Esophagus muscularis mucosa (tissue), 4 donors: ENCODE measurements at regions not wholly inside any gene's neighbourhood (a gene's known extent, or its start where the extent isn't known, plus 50 kb on each side); places are given as distances from the start of the nearest gene placed in this dataset.
"Not testable (repeated sequence)": the region's sequence is repeated elsewhere in the genome, so short reads cannot be mapped to it uniquely, and the experiment has no call there.

Experiments used
- DNase-seq: peaks from one replicate; pipeline ENCODE4 v3.0.0-alpha.2; 2017; ENCODE audit errors: extremely low spot score
- H3K27ac ChIP-seq, 4 donors: fragments of 200-600 bp; sonication (generic); replicated peaks in 1 of 4; 1 replicate in 3 of 4; 2 replicates in 1 of 4; pipeline ENCODE4 v1.5.1; 2016 to 2019; ENCODE audit warnings: mild to moderate bottlenecking in 1 of 4
- H3K27me3 ChIP-seq, 4 donors: fragments of 200-600 bp; sonication (generic); one replicate each; pipeline versions ENCODE4 v1.5.1 to v1.6.0; 2016 to 2019
- H3K36me3 ChIP-seq, 4 donors: fragments of 200-600 bp; sonication (generic); one replicate each; pipeline ENCODE4 v1.5.1; 2016 to 2019
- H3K4me1 ChIP-seq, 4 donors: fragments of 200-600 bp; sonication (generic); one replicate each; pipeline ENCODE4 v1.5.1; 2016 to 2019
- H3K4me3 ChIP-seq, 4 donors: fragments of 200-600 bp; sonication (generic); 1 replicate in 2 of 4; 2 replicates in 2 of 4; pipeline ENCODE4 v1.5.1; 2016 to 2019; ENCODE audit warnings: mild to moderate bottlenecking in 4 of 4, moderate library complexity in 1 of 4
- H3K9me3 ChIP-seq, 4 donors: fragments of 200-600 bp; sonication (generic); 1 replicate in 3 of 4; 2 replicates in 1 of 4; pipeline ENCODE4 v1.5.1; 2016 to 2019
- EP300 ChIP-seq: sonication (generic); formaldehyde crosslinking; IDR thresholded peaks from one replicate; pipeline ENCODE4 v1.6.1; 2017; ENCODE audit warnings: antibody characterized with exemption
- POLR2A ChIP-seq: fragments of 450-650 bp; IDR thresholded peaks from one replicate; pipeline ENCODE4 v1.6.1; 2017; ENCODE audit warnings: antibody characterized with exemption, moderate library complexity, mild to moderate bottlenecking, low read depth
- POLR2AphosphoS5 ChIP-seq, 2 donors: sonication (generic); formaldehyde crosslinking; IDR thresholded peaks; one replicate each; pipeline ENCODE4 v1.6.1; 2017; ENCODE audit warnings: antibody characterized with exemption in 2 of 2
- WGBS: methylation state at CpG from one replicate; pipeline ENCODE4 v1.1.5; 2018; 5-methylcytosine and 5-hydroxymethylcytosine counted together
- intact Hi-C: fragments of 100-400 bp; cut with DNase I; formaldehyde crosslinking; loops from one replicate; pipeline ENCODE4 v1.15.1; 2023
- TF ChIP-seq, protein P1 (sequence below), 3 experiments: fragments of 200-600 bp in 2 of 3; fragments of 450-650 bp in 1 of 3; sonication (generic) in 2 of 3; IDR thresholded peaks; one replicate each; pipeline ENCODE4 v1.5.1; 2017 to 2019; ENCODE audit warnings: antibody characterized with exemption in 3 of 3, mild to moderate bottlenecking in 2 of 3, moderate library complexity in 1 of 3

DNA sequence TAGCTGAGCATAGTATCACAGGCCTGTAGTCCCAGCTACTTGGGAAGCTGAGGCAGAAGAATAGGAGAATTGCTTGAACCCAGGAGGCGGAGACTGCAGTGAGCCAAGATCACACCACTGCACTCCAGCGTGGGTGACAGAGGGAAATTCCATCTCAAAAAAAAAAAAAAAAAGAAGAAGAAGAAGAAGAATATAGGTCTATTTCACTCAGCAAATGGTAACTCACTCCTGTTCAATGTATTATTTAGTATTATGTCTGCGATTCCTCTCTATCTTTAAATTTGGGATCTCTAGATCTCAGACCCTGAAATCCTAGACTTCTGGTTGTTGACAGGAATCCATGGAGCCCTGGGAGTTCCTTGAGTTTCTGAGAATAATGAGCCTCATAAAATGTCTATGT lies 98.6 kb downstream of the HFE start:
- TF ChIP-seq POLR2A (no peak), EP300 (no peak), POLR2AphosphoS5 (IDR thresholded peaks at IDR 0.05) (no peak)
- TF ChIP-seq, protein P1, sequence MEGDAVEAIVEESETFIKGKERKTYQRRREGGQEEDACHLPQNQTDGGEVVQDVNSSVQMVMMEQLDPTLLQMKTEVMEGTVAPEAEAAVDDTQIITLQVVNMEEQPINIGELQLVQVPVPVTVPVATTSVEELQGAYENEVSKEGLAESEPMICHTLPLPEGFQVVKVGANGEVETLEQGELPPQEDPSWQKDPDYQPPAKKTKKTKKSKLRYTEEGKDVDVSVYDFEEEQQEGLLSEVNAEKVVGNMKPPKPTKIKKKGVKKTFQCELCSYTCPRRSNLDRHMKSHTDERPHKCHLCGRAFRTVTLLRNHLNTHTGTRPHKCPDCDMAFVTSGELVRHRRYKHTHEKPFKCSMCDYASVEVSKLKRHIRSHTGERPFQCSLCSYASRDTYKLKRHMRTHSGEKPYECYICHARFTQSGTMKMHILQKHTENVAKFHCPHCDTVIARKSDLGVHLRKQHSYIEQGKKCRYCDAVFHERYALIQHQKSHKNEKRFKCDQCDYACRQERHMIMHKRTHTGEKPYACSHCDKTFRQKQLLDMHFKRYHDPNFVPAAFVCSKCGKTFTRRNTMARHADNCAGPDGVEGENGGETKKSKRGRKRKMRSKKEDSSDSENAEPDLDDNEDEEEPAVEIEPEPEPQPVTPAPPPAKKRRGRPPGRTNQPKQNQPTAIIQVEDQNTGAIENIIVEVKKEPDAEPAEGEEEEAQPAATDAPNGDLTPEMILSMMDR (IDR thresholded peaks at IDR 0.05) = no peak
- intact Hi-C loops = loop anchor here (10.0 kb wide), 1 partner anchor 141 kb away; a partner anchor contains a TSS
- Histone ChIP-seq H3K27me3 (no peaks in the 10 kb centered on the region), H3K27ac (no peak overlapping the region), H3K4me1 (peaks cover 14 to 35% (median 23%) of the 10 kb centered on the region in 4 donors), H3K36me3 (no peaks in the 10 kb centered on the region), H3K9me3 (no peaks in the 10 kb centered on the region), H3K4me3 (no peak overlapping the region)
- no peak for DNase-seq
- WGBS = 96% methylated on average over 3 of the region's 3 CpGs

GRCh38 chr6:26186652-26187051 lies 99.4 kb downstream of the HFE start:
- TF ChIP-seq, protein P1 (IDR thresholded peaks at IDR 0.05) = no peak
- no peak for TF ChIP-seq POLR2A
- TF ChIP-seq POLR2AphosphoS5 (IDR thresholded peaks at IDR 0.05) = no peak
- TF ChIP-seq EP300 = no peak
- DNase-seq = no peak
- no peak overlapping the region for H3K27ac ChIP-seq
- peaks cover 14 to 35% (median 23%) of the 10 kb centered on the region in 4 donors for H3K4me1 ChIP-seq
- H3K27me3 ChIP-seq = no peaks in the 10 kb centered on the region
- WGBS = 97% methylated on average over 7 of the region's 7 CpGs
- intact Hi-C loops = loop anchor here (10.0 kb wide), 1 partner anchor 142 kb away; a partner anchor contains a TSS
- no peak overlapping the region for H3K4me3 ChIP-seq
- H3K36me3 ChIP-seq = no peaks in the 10 kb centered on the region
- H3K9me3 ChIP-seq = no peaks in the 10 kb centered on the region

DNA sequence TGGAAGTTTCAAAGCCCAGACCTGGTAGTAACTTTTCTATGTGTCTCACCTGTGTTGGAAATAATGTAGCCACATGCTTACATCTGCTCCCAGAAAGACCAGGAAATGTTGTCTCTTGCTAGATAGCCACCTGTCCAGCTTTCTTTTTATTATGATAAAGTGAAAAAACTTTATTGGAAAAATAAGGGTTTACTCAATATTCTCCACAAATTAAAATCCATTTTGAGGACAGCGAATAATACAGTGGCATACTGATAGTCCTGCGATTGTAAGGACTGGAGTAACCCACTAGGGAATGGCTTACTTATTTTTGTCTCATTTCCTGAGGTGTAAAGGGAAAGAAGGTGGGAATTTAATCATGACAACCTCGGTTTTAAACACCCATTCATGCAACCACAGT lies 100.1 kb downstream of the HFE start:
- no peak for DNase-seq
- Histone ChIP-seq H3K4me1 (peaks cover 14 to 35% (median 23%) of the 10 kb centered on the region in 4 donors), H3K27ac (no peak overlapping the region), H3K9me3 (no peaks in the 10 kb centered on the region), H3K36me3 (no peaks in the 10 kb centered on the region), H3K27me3 (no peaks in the 10 kb centered on the region), H3K4me3 (no peak overlapping the region)
- TF ChIP-seq, protein P1 (IDR thresholded peaks at IDR 0.05) = no peak
- no peak for TF ChIP-seq POLR2AphosphoS5 (IDR thresholded peaks at IDR 0.05)
- no peak for TF ChIP-seq POLR2A
- no peak for TF ChIP-seq EP300
- intact Hi-C loops = loop anchor here (10.0 kb wide), 1 partner anchor 142 kb away; a partner anchor contains a TSS
- WGBS = 56% methylated on average over 3 of the region's 3 CpGs

DNA sequence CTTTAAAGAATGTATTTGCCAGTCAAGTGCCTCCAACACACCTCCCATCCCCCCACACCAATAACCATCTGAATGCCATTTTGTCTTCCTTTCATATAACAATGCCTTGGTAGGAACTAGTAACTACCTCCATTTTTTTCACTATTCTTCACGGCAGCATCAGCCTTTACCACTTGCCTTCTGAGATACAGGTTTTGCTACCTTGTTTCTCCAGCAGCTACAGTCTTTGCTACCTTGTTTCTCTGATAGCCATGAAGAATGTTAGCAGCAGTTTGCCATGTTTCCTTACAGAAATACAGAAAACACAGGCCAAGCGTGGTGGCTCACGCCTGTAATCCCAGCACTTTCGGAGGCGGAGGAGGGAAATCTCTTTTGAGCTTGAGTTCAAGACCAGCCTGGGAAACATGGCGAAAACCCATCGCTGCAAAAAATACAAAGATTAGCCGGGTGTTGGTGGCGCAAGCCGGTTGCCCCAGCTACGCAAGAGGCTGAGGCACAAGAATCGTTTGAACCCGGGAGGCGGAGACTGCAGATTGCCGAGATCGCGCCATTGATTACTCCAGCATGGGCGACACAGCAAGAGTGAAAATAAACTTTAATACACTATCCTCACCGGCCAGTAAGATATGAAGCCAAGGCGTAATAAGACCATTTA lies 100.9 kb downstream of the HFE start:
- TF ChIP-seq, protein P1 (IDR thresholded peaks at IDR 0.05) = no peak
- TF ChIP-seq POLR2AphosphoS5 (IDR thresholded peaks at IDR 0.05) (no peak), POLR2A (no peak), EP300 (no peak)
- Histone ChIP-seq H3K27me3 (no peaks in the 10 kb centered on the region), H3K9me3 (no peaks in the 10 kb centered on the region), H3K4me3 (peak overlapping the region; percentile 61 to 65 (median 63)), H3K27ac (peak overlapping the region; percentile 74 to 92 (median 85)), H3K36me3 (no peaks in the 10 kb centered on the region), H3K4me1 (peaks cover 14 to 30% (median 23%) of the 10 kb centered on the region in 4 donors)
- DNase-seq = no peak
- intact Hi-C loops = loop anchor here (10.0 kb wide), 1 partner anchor 143 kb away; a partner anchor contains a TSS
- 14% methylated on average over 20 of the region's 20 CpGs for WGBS

GRCh38 chr6:26191512-26191911 lies 104.3 kb downstream of the HFE start:
- H3K27me3 ChIP-seq, intact Hi-C loops, H3K4me3 ChIP-seq, H3K36me3 ChIP-seq, H3K9me3 ChIP-seq, DNase-seq, H3K27ac ChIP-seq: not testable (repeated sequence)
- peaks cover 17 to 40% (median 31%) of the 10 kb centered on the region in 4 donors for H3K4me1 ChIP-seq
- WGBS = 88% methylated on average over 8 of the region's 8 CpGs
